ENCODE measurements at regions not wholly inside any gene's neighbourhood (a gene's known extent, or its start where the extent isn't known, plus 50 kb on each side); places are given as distances from the start of the nearest gene placed in this dataset.

DNA sequence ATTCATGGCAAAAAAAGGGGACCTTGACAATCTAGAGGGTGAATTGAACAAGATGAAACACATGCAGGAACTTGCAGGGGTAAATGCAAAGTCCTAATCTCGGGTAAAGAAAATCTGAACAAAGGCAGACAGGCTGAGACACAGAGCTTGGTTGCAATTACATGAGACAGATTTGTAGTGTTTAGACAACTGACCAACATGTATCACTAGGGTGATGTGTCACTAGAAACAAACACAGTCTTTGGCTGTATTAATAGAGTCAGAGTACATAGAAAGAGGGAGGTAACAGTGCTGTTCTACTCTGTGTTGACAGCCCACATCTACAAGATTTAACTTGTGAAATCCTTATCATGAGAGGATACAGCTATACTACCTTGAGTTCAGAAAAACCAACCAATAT, 78.1 kb upstream of the GRIK3 start:
- TF ChIP-seq, protein P1, sequence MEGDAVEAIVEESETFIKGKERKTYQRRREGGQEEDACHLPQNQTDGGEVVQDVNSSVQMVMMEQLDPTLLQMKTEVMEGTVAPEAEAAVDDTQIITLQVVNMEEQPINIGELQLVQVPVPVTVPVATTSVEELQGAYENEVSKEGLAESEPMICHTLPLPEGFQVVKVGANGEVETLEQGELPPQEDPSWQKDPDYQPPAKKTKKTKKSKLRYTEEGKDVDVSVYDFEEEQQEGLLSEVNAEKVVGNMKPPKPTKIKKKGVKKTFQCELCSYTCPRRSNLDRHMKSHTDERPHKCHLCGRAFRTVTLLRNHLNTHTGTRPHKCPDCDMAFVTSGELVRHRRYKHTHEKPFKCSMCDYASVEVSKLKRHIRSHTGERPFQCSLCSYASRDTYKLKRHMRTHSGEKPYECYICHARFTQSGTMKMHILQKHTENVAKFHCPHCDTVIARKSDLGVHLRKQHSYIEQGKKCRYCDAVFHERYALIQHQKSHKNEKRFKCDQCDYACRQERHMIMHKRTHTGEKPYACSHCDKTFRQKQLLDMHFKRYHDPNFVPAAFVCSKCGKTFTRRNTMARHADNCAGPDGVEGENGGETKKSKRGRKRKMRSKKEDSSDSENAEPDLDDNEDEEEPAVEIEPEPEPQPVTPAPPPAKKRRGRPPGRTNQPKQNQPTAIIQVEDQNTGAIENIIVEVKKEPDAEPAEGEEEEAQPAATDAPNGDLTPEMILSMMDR (IDR thresholded peaks at IDR 0.05; ENCODE audit: poor library complexity), result no peak
- TF ChIP-seq EZH2 (IDR thresholded peaks at IDR 0.05; ENCODE audit: borderline replicate concordance), result no peak

Measured in hepatocyte (in vitro differentiated cells).